A673 (cell line): ENCODE measurements at regions not wholly inside any gene's neighbourhood (a gene's known extent, or its start where the extent isn't known, plus 50 kb on each side); places are given as distances from the start of the nearest gene placed in this dataset.

Experiments used
- BruUV-seq: library from RNA; stranded (reverse); fragments of 400-500 nt; replicated peaks from 2 replicates; lab custom pipeline; 2021; lab: Mats Ljungman, UMichigan
- CTCF ChIA-PET: fragments of 300-600 bp; sonication (Branson Sonifier 250); formaldehyde crosslinking; loops from one replicate; lab custom pipeline; 2022; ENCODE audit warnings: antibody characterized with exemption; lab: Charles Lee
- POLR2A ChIA-PET: fragments of 300-600 bp; sonication (Branson Sonifier 250); formaldehyde crosslinking; loops from one replicate; lab custom pipeline; 2022; ENCODE audit warnings: antibody characterized with exemption; ENCODE audit not compliant: low non-redundant PET; lab: Charles Lee
- DNase-seq: peaks from one replicate; pipeline ENCODE4 v3.0.0-alpha.2; 2015; ENCODE audit warnings: low spot score
- H3K27ac ChIP-seq: fragments of 200-600 bp; sonication (generic); 2 replicates; pipeline ENCODE4 v1.5.1; 2016; ENCODE audit warnings: mixed run types, low read depth, mild to moderate bottlenecking, mixed read lengths, antibody characterized with exemption, low read length; ENCODE audit not compliant: poor library complexity, severe bottlenecking
- H3K27me3 ChIP-seq: fragments of 200-600 bp; sonication (generic); replicated peaks from 2 replicates; pipeline ENCODE4 v1.6.1; 2017; ENCODE audit warnings: mixed run types, low read depth, mild to moderate bottlenecking, mixed read lengths, antibody characterized with exemption, low read length; ENCODE audit not compliant: insufficient read depth, poor library complexity
- H3K36me3 ChIP-seq: fragments of 200-600 bp; sonication (generic); 2 replicates; pipeline ENCODE4 v1.6.1; 2016; ENCODE audit warnings: mixed run types, mild to moderate bottlenecking, mixed read lengths, antibody characterized with exemption, low read length; ENCODE audit not compliant: insufficient read depth, poor library complexity, severe bottlenecking
- H3K4me1 ChIP-seq: fragments of 200-600 bp; sonication (generic); 2 replicates; pipeline ENCODE4 v1.6.1; 2017; ENCODE audit warnings: mixed run types, mild to moderate bottlenecking, mixed read lengths, antibody characterized with exemption, low read length; ENCODE audit not compliant: insufficient read depth, poor library complexity, severe bottlenecking
- H3K4me3 ChIP-seq: fragments of 200-600 bp; sonication (generic); 2 replicates; pipeline ENCODE4 v1.5.1; 2016; ENCODE audit warnings: low read depth, mixed run types, mild to moderate bottlenecking, mixed read lengths, low read length; ENCODE audit not compliant: poor library complexity, severe bottlenecking
- H3K9me3 ChIP-seq: fragments of 200-600 bp; sonication (generic); 2 replicates; pipeline ENCODE4 v1.6.1; 2016; ENCODE audit warnings: mixed run types, low read depth, mild to moderate bottlenecking, mixed read lengths, antibody characterized with exemption, low read length; ENCODE audit not compliant: poor library complexity, severe bottlenecking
- EZH2 ChIP-seq: fragments of 200-600 bp; sonication (generic); IDR thresholded peaks from 2 replicates; pipeline ENCODE4 v1.6.1; 2017; ENCODE audit warnings: borderline replicate concordance, low read depth, mild to moderate bottlenecking, mixed read lengths, antibody characterized with exemption, low read length; ENCODE audit not compliant: poor library complexity, severe bottlenecking
- intact Hi-C: fragments of 100-400 bp; cut with micrococcal nuclease; formaldehyde crosslinking; loops from one replicate; pipeline ENCODE4 v1.10.0; 2022; ENCODE audit not compliant: unreplicated experiment
- TF ChIP-seq, protein P1 (sequence below): fragments of 300-800, 200-600 bp; sonication (generic); conservative IDR thresholded peaks from 2 replicates; pipeline ENCODE4 v1.5.1; 2017; ENCODE audit warnings: low read depth, mild to moderate bottlenecking, antibody characterized with exemption, low read length, moderate library complexity, mixed read lengths

DNA sequence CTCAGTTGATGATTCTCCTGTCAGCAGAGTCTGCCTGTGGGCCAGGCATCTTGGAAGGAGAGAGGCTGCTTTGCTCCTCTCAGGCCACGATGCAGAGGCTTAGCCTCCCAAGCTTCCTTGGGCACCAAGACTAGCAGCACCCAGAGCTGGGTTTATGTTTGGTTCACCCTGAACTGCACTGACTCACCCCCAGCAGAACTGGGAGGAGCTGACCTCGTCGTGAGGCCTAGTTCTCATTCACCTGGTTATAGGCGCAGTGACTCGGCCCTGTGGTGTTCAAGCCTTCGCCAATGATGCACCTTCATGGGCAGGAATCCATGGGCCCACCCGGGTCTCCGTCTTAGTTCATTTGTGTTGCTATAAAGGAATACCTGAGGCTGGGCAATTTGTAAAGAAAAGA lies 122.0 kb upstream of the ZNF438 start:
- Histone ChIP-seq H3K27me3 (no peaks in the 10 kb centered on the region), H3K9me3 (no peaks in the 10 kb centered on the region), H3K36me3 (no peaks in the 10 kb centered on the region), H3K4me1 (peaks cover 7% of the 10 kb centered on the region), H3K27ac (no peak overlapping the region), H3K4me3 (no peak overlapping the region)
- BruUV-seq: no TSS peak
- DNase-seq: no peak
- POLR2A ChIA-PET: no interaction called here
- TF ChIP-seq, protein P1, sequence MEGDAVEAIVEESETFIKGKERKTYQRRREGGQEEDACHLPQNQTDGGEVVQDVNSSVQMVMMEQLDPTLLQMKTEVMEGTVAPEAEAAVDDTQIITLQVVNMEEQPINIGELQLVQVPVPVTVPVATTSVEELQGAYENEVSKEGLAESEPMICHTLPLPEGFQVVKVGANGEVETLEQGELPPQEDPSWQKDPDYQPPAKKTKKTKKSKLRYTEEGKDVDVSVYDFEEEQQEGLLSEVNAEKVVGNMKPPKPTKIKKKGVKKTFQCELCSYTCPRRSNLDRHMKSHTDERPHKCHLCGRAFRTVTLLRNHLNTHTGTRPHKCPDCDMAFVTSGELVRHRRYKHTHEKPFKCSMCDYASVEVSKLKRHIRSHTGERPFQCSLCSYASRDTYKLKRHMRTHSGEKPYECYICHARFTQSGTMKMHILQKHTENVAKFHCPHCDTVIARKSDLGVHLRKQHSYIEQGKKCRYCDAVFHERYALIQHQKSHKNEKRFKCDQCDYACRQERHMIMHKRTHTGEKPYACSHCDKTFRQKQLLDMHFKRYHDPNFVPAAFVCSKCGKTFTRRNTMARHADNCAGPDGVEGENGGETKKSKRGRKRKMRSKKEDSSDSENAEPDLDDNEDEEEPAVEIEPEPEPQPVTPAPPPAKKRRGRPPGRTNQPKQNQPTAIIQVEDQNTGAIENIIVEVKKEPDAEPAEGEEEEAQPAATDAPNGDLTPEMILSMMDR: no peak
- no peak for TF ChIP-seq EZH2
- intact Hi-C loops: no loop called here
- CTCF ChIA-PET: no interaction called here

- POLR2A ChIA-PET: no interaction called here
- no peak overlapping the region for H3K27ac ChIP-seq
- H3K4me1 ChIP-seq: peaks cover 7% of the 10 kb centered on the region
- H3K4me3 ChIP-seq: no peak overlapping the region
- CTCF ChIA-PET: no interaction called here
- intact Hi-C loops: no loop called here
- no peaks in the 10 kb centered on the region for H3K9me3 ChIP-seq
- no TSS peak for BruUV-seq
- H3K27me3 ChIP-seq: no peaks in the 10 kb centered on the region
- no peaks in the 10 kb centered on the region for H3K36me3 ChIP-seq
- TF ChIP-seq, protein P1: no peak
- TF ChIP-seq EZH2: no peak
- no peak for DNase-seq
Measured at GRCh38 chr10:31154996-31155395, 123.3 kb upstream of the ZNF438 start.

GRCh38 chr10:31157123-31158010 lies 125.7 kb upstream of the ZNF438 start:
- BruUV-seq: no TSS peak
- TF ChIP-seq, protein P1: no peak
- no peak for TF ChIP-seq EZH2
- POLR2A ChIA-PET: no interaction called here
- Histone ChIP-seq H3K27me3 (no peaks in the 10 kb centered on the region), H3K4me1 (peaks cover 7% of the 10 kb centered on the region), H3K9me3 (no peaks in the 10 kb centered on the region), H3K4me3 (no peak overlapping the region), H3K27ac (no peak overlapping the region), H3K36me3 (no peaks in the 10 kb centered on the region)
- no peak for DNase-seq
- intact Hi-C loops: no loop called here
- CTCF ChIA-PET: no interaction called here
